ENCODE measurements at regions not wholly inside any gene's neighbourhood (a gene's known extent, or its start where the extent isn't known, plus 50 kb on each side); places are given as distances from the start of the nearest gene placed in this dataset.
"Not testable (repeated sequence)": the region's sequence is repeated elsewhere in the genome, so short reads cannot be mapped to it uniquely, and the experiment has no call there.

DNA sequence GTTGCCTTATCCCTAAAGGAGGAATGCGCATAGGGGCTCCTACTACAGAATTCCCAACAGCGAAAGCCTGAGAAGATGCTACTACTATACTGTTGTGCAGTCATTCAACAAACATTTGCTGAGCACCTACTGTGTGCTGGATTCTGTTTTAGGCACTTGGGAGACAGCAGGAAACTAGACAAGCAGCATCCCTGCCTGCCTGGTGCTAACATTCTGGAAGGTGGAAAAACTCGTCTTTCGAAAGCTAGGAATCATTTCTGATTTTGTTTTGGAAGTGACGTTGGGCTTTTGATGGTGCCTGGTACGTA, 131.5 kb upstream of the NCOR2 start:
- DNase-seq (ENCODE audit: low spot score): no peak
- TF ChIP-seq, protein P1, sequence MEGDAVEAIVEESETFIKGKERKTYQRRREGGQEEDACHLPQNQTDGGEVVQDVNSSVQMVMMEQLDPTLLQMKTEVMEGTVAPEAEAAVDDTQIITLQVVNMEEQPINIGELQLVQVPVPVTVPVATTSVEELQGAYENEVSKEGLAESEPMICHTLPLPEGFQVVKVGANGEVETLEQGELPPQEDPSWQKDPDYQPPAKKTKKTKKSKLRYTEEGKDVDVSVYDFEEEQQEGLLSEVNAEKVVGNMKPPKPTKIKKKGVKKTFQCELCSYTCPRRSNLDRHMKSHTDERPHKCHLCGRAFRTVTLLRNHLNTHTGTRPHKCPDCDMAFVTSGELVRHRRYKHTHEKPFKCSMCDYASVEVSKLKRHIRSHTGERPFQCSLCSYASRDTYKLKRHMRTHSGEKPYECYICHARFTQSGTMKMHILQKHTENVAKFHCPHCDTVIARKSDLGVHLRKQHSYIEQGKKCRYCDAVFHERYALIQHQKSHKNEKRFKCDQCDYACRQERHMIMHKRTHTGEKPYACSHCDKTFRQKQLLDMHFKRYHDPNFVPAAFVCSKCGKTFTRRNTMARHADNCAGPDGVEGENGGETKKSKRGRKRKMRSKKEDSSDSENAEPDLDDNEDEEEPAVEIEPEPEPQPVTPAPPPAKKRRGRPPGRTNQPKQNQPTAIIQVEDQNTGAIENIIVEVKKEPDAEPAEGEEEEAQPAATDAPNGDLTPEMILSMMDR (IDR thresholded peaks at IDR 0.05; ENCODE audit: extremely low read depth, missing control alignments): no peak

DNA sequence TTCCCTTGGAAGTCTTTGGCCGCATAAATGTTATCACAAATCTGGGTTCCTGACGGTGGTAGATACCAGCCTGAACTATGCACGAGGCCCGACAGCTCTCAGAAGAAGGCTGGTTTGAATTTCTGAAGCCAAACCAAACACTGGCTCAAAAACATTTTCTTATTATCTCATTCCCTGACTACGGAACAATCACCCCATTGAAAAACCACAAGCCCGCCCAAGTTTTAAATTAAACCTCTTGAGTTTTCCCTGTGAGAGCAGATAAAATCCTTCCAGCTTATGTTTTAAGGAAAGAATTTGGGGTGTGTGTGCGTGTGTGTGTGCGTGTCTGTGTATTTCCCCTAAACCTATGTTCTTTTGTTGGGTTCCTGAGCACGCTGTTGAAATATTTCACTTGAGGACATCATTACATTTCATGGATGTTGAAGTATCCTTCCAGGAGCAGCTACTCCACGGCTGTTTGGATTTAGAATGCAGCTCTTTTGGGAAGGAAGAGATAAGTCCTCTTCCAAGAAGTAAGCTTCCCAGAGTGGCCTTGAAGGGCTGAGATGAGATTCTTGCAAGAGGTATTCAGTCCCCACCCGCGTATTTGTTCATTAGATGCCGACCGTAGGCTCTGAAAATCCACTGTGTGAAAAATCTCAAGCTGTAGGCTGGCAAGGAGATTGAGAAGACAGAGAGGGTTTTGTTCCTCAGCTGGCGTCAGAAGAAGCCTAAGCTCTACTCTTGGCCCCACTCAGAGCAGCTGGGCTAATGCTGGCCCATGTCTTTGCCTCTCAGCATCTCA, 131.0 kb upstream of the NCOR2 start:
- TF ChIP-seq, protein P1 (IDR thresholded peaks at IDR 0.05; ENCODE audit: extremely low read depth, missing control alignments): no peak
- no peak for DNase-seq (ENCODE audit: low spot score)

DNA sequence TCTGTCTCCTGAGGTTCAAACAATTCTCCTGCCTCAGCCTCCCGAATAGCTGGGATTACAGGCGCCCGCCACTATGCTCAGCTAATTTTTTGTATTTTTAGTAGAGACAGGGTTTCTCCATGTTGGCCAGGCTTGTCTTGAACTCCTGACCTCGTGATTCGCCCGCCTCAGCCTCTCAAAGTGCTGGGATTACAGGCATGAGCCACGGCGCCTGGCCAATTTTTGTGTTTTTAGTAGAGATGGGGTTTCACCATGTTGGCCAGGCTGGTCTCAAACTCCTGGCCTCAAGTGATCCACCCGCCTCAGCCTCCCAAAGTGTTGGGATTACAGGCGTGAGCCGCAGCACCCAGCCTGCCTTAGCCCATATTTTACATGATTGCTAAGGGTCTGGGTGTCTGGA, 130.3 kb upstream of the NCOR2 start:
- not testable (repeated sequence) for DNase-seq (ENCODE audit: low spot score)

DNA sequence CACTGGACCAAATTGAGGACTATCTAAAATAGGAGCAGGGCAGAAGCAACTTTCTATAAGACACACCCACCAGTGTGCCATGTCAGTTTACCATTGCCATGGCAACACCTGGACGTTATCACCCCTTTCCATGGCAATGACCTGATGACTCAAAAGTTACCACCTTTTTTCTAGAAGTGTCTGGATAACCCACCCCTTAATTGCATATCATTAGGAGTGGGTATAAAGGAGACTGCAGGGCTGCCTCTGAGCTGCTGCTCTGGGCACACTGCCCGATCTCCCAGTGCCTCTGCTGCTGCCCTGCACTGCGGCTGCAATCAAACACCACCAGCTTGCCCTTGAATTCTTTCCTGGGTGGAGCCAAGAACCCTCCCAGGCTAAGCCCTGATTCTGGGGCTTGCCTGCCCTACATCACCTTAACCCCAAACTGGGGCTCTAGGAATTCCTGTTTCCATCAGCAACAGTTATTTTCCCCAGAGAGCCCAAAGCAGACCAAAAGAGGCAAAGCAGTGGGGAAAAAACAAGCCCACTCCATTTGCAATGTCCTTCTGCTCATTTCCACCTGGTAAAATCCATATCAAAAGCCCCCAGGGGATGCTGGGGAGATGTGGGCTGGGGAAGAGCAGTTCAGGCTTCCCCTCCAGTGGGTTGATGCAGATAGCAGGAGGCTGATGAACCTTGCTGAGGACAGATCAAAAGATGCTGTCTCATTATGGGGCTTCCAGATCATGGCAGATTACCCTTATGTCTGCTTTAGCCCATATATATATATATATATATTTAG, 129.5 kb upstream of the NCOR2 start:
- TF ChIP-seq, protein P1 (IDR thresholded peaks at IDR 0.05; ENCODE audit: extremely low read depth, missing control alignments): no peak
- DNase-seq (ENCODE audit: low spot score): no peak

DNA sequence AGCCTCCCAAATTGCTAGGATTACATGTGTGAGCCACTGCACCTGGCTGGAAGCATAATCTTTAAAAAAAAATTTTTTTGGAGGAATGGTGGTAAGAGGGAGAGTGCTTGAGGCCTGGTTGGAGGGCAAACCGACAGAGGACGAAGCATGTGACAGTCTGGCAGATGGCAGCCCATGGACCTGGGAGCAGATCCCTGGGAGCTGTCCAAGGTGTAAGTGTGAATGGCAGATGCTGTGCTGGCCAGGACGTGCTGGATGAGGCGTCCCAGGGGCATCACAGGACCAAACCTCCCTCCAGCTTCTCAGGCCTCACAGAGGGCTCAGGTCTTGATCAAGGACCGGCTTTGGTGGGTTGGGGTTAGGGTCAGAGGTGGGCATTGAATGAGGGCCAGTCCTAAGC, 128.4 kb upstream of the NCOR2 start:
- TF ChIP-seq, protein P1 (IDR thresholded peaks at IDR 0.05; ENCODE audit: extremely low read depth, missing control alignments): no peak
- DNase-seq (ENCODE audit: low spot score): no peak

DNA sequence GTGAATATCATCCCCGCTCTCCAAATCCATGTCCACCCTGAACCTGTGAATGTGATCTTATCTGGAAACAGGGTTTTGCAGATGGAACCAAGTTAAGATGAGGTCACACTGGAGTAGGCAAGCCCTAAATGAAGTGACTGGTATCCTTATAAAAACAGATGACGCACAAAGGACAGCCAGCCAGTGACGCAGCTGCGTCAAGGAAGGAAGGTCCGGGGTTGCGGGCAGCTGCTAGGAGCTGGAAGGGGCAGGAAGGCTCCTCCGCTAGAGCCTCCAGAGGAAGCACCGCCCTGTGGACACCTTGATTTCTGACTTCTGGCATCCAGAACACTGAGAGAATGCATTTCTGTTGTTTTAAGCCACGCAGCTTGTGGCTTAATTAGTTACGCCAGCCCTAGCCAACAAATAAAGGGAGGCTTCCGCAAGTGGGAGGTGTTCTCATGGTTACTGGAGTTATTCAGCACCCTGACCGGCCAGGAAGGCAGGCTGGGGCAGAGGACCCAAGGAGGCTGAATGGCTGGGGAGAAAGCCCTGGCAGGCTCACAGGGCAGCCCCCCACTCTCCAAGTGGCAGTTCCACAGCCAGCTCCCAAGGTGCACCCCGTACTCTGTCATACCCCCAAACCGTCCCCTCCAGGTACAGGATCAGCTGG, 127.6 kb upstream of the NCOR2 start:
- TF ChIP-seq, protein P1 (IDR thresholded peaks at IDR 0.05; ENCODE audit: extremely low read depth, missing control alignments): no peak
- no peak for DNase-seq (ENCODE audit: low spot score)

DNA sequence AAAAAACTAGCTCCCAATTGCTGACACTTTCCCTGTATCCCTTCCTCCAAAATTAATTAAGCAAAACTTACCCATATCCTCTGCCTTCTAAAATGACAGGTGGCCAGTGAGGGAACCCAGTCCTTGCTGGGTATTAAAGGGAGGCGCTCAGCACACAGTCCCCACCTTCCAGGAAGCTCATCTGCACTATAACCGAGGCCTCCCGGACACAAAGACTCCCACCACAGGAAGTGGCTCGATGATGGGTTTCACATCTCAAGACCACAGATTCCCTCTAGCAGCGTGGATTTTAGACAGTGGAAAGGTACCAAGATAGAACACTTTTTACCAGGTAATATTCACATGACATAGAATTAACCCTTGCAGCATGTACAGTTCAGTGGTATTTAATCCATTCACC, 126.8 kb upstream of the NCOR2 start:
- TF ChIP-seq, protein P1 (IDR thresholded peaks at IDR 0.05; ENCODE audit: extremely low read depth, missing control alignments): no peak
- no peak for DNase-seq (ENCODE audit: low spot score)

All from GM20000 (cell line).